Uterus (tissue), 2 donors: ENCODE measurements at regions not wholly inside any gene's neighbourhood (a gene's known extent, or its start where the extent isn't known, plus 50 kb on each side); places are given as distances from the start of the nearest gene placed in this dataset.
A peak's percentile ranks its signal among the peaks of the same experiment; 100 is the strongest.

ENCODE experiments used
- POLR2A ChIP-seq, 2 donors: fragments of 450-650 bp; IDR thresholded peaks; one replicate each; pipeline ENCODE4 v1.6.1; 2016; ENCODE audit warnings: antibody characterized with exemption in 2 of 2, mild to moderate bottlenecking in 1 of 2, moderate library complexity in 1 of 2
- TF ChIP-seq, protein P1 (sequence below), 4 experiments: fragments of 200-600 bp in 2 of 4; fragments of 450-650 bp in 2 of 4; sonication (generic) in 2 of 4; IDR thresholded peaks; one replicate each; pipeline ENCODE4 v1.5.1; 2016 to 2019; ENCODE audit warnings: antibody characterized with exemption in 4 of 4, mild to moderate bottlenecking in 2 of 4, moderate library complexity in 1 of 4

DNA sequence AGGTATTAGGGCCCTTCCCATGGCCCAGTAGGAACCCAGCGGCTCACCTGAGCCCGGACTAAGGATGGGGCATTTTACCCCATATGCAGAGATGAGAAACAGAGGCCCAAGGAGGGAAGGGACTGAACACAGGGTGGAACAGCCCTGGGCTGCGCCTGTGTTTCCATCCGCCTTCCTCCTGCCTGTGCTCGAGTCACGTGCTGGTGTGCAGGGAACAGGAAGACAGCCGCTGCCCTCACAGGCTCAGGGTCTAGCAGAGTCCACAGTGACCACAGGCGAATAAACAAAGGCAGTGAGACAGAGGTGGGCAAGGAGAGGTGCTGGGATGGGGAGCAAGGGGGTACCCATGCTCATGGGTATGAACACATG is 129.4 kb downstream of the C9orf50 start:
- TF ChIP-seq, protein P1, sequence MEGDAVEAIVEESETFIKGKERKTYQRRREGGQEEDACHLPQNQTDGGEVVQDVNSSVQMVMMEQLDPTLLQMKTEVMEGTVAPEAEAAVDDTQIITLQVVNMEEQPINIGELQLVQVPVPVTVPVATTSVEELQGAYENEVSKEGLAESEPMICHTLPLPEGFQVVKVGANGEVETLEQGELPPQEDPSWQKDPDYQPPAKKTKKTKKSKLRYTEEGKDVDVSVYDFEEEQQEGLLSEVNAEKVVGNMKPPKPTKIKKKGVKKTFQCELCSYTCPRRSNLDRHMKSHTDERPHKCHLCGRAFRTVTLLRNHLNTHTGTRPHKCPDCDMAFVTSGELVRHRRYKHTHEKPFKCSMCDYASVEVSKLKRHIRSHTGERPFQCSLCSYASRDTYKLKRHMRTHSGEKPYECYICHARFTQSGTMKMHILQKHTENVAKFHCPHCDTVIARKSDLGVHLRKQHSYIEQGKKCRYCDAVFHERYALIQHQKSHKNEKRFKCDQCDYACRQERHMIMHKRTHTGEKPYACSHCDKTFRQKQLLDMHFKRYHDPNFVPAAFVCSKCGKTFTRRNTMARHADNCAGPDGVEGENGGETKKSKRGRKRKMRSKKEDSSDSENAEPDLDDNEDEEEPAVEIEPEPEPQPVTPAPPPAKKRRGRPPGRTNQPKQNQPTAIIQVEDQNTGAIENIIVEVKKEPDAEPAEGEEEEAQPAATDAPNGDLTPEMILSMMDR (IDR thresholded peaks at IDR 0.05), result peak in 1 of 4 experiments; percentile 8
- TF ChIP-seq POLR2A (IDR thresholded peaks at IDR 0.05), result peak; percentile 27 to 68
